ENCODE measurements at regions not wholly inside any gene's neighbourhood (a gene's known extent, or its start where the extent isn't known, plus 50 kb on each side); places are given as distances from the start of the nearest gene placed in this dataset.
A peak's percentile ranks its signal among the peaks of the same experiment; 100 is the strongest.
"Not testable (repeated sequence)": the region's sequence is repeated elsewhere in the genome, so short reads cannot be mapped to it uniquely, and the experiment has no call there.

GRCh38 chr18:70808481-70809056 is 519.7 kb downstream of the SOCS6 start:
- intact Hi-C loops (cut with micrococcal nuclease; ENCODE audit: unreplicated experiment) = no loop called here
- DNase-seq (ENCODE audit: low read depth, low spot score) (no peak), ATAC-seq (no peak)
- no peak for TF ChIP-seq SIN3A (IDR thresholded peaks at IDR 0.05; ENCODE audit: borderline replicate concordance, insufficient read depth, low read depth, low read length)
- TF ChIP-seq POLR2AphosphoS5 (IDR thresholded peaks at IDR 0.05; ENCODE audit: low read depth, low read length) = no peak
- TF ChIP-seq, protein P1, sequence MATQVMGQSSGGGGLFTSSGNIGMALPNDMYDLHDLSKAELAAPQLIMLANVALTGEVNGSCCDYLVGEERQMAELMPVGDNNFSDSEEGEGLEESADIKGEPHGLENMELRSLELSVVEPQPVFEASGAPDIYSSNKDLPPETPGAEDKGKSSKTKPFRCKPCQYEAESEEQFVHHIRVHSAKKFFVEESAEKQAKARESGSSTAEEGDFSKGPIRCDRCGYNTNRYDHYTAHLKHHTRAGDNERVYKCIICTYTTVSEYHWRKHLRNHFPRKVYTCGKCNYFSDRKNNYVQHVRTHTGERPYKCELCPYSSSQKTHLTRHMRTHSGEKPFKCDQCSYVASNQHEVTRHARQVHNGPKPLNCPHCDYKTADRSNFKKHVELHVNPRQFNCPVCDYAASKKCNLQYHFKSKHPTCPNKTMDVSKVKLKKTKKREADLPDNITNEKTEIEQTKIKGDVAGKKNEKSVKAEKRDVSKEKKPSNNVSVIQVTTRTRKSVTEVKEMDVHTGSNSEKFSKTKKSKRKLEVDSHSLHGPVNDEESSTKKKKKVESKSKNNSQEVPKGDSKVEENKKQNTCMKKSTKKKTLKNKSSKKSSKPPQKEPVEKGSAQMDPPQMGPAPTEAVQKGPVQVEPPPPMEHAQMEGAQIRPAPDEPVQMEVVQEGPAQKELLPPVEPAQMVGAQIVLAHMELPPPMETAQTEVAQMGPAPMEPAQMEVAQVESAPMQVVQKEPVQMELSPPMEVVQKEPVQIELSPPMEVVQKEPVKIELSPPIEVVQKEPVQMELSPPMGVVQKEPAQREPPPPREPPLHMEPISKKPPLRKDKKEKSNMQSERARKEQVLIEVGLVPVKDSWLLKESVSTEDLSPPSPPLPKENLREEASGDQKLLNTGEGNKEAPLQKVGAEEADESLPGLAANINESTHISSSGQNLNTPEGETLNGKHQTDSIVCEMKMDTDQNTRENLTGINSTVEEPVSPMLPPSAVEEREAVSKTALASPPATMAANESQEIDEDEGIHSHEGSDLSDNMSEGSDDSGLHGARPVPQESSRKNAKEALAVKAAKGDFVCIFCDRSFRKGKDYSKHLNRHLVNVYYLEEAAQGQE (IDR thresholded peaks at IDR 0.05; ENCODE audit: insufficient read depth in 1 of 2, low read depth in 2 of 2, low read length in 1 of 2) = no peak
- TF ChIP-seq, protein P2, sequence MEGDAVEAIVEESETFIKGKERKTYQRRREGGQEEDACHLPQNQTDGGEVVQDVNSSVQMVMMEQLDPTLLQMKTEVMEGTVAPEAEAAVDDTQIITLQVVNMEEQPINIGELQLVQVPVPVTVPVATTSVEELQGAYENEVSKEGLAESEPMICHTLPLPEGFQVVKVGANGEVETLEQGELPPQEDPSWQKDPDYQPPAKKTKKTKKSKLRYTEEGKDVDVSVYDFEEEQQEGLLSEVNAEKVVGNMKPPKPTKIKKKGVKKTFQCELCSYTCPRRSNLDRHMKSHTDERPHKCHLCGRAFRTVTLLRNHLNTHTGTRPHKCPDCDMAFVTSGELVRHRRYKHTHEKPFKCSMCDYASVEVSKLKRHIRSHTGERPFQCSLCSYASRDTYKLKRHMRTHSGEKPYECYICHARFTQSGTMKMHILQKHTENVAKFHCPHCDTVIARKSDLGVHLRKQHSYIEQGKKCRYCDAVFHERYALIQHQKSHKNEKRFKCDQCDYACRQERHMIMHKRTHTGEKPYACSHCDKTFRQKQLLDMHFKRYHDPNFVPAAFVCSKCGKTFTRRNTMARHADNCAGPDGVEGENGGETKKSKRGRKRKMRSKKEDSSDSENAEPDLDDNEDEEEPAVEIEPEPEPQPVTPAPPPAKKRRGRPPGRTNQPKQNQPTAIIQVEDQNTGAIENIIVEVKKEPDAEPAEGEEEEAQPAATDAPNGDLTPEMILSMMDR (IDR thresholded peaks at IDR 0.05) = no peak
- Histone ChIP-seq H3K9me3 (ENCODE audit: control insufficient read depth, insufficient read depth, low read depth, low read length) (no peaks in the 10 kb centered on the region), H3K4me1 (ENCODE audit: control insufficient read depth, insufficient read depth, low read length) (no peaks in the 10 kb centered on the region), H3K4me3 (ENCODE audit: low read depth in 2 of 2, low read length in 2 of 2) (no peak overlapping the region), H3K27me3 (ENCODE audit: control insufficient read depth, insufficient read depth, low read length) (no peaks in the 10 kb centered on the region), H3K36me3 (ENCODE audit: control insufficient read depth, insufficient read depth, low read length) (no peaks in the 10 kb centered on the region), H3K27ac (ENCODE audit: low read length) (no peak overlapping the region)
- no TSS peak for BruUV-seq (replicated peaks)
- ChIA-PET POLR2A (no interaction called here), CTCF (no interaction called here)
- in situ Hi-C loops (cut with HindIII; ENCODE audit: low pct_unique_long_range_greater_than_20kb, low sequenced_read_pairs) = no loop called here

DNA sequence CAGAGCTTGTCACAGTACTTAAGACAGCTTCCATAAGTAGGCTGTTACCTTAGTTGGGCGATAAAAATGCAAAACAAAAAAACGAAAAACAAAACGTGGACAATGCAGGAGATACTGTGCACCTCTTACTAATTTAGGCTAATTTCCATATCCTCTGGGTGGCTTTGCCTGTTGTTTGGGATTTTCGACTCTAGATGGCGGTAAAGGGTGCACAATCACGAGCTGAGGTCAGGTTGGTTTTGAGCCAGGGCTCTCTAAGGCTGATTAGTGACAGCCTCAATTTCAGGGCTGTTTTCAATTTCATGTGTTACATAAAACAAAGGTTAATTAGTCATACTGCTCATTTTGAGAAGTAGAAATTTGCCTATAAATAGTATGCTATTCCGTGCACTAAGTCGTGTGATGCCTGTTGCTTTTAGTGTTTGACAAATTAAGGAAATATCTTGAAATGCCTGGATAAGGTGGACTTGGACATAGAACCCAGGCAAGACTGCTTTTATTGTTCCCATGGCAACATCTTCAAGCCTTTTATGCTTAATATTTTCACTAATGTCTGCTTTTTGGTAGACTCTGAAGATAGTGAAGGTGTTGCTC is 493.1 kb downstream of the SOCS6 start:
- peak; percentile 22 for DNase-seq (ENCODE audit: low read depth, low spot score)
- H3K4me1 ChIP-seq (ENCODE audit: control insufficient read depth, insufficient read depth, low read length) = no peaks in the 10 kb centered on the region
- peak; percentile 78 for ATAC-seq
- intact Hi-C loops (cut with micrococcal nuclease; ENCODE audit: unreplicated experiment) (no loop called here), in situ Hi-C loops (cut with HindIII; ENCODE audit: low pct_unique_long_range_greater_than_20kb, low sequenced_read_pairs) (no loop called here)
- POLR2A ChIA-PET = no interaction called here
- no peaks in the 10 kb centered on the region for H3K27me3 ChIP-seq (ENCODE audit: control insufficient read depth, insufficient read depth, low read length)
- H3K36me3 ChIP-seq (ENCODE audit: control insufficient read depth, insufficient read depth, low read length) = no peaks in the 10 kb centered on the region
- H3K4me3 ChIP-seq (ENCODE audit: low read depth in 2 of 2, low read length in 2 of 2) = no peak overlapping the region
- CTCF ChIA-PET = no interaction called here
- no peak overlapping the region for H3K27ac ChIP-seq (ENCODE audit: low read length)
- no peaks in the 10 kb centered on the region for H3K9me3 ChIP-seq (ENCODE audit: control insufficient read depth, insufficient read depth, low read depth, low read length)
- BruUV-seq (replicated peaks) = no TSS peak
- no peak for TF ChIP-seq SIN3A (IDR thresholded peaks at IDR 0.05; ENCODE audit: borderline replicate concordance, insufficient read depth, low read depth, low read length)
- TF ChIP-seq, protein P2 (IDR thresholded peaks at IDR 0.05) = peak; percentile 71

- H3K27me3 ChIP-seq (ENCODE audit: control insufficient read depth, insufficient read depth, low read length); DNase-seq (ENCODE audit: low read depth, low spot score); H3K9me3 ChIP-seq (ENCODE audit: control insufficient read depth, insufficient read depth, low read depth, low read length); POLR2A ChIA-PET; CTCF ChIA-PET; H3K4me3 ChIP-seq (ENCODE audit: low read depth in 2 of 2, low read length in 2 of 2); H3K36me3 ChIP-seq (ENCODE audit: control insufficient read depth, insufficient read depth, low read length); H3K27ac ChIP-seq (ENCODE audit: low read length); intact Hi-C loops (cut with micrococcal nuclease; ENCODE audit: unreplicated experiment); in situ Hi-C loops (cut with HindIII; ENCODE audit: low pct_unique_long_range_greater_than_20kb, low sequenced_read_pairs); H3K4me1 ChIP-seq (ENCODE audit: control insufficient read depth, insufficient read depth, low read length); BruUV-seq (replicated peaks); ATAC-seq: not testable (repeated sequence)
Measured at GRCh38 chr18:70766254-70766653, 477.4 kb downstream of the SOCS6 start.
